ENCODE measurements at regions not wholly inside any gene's neighbourhood (a gene's known extent, or its start where the extent isn't known, plus 50 kb on each side); places are given as distances from the start of the nearest gene placed in this dataset.

DNA sequence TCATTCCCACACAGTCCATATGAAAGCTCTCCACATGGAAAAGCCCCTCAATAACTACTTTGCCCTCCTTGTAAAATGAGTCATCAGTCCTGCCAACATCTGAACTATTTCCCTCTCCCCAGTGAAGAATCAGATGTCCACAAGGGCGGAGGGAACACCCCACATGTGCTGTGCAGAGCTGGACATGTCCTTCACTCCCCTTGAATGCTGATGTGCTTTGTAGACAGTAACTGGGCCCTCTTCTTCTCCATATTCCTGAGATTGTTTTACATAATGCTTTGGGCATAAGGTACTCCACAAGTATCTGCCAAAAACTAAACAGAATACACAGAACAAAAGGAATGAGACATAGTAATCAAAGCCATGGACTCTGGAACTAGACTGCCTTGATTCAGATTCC is 879.4 kb downstream of the BCL11A start:
- Histone ChIP-seq H2AFZ (ENCODE audit: low read length) (no peak overlapping the region), H3K9ac (ENCODE audit: low read length) (no peak overlapping the region), H3K9me2 (ENCODE audit: low read depth, low read length) (no peaks in the 10 kb centered on the region), H3K27ac (ENCODE audit: low read depth, low read length, poor library complexity, severe bottlenecking) (no peak overlapping the region), H3K4me2 (ENCODE audit: low read length) (no peak overlapping the region), H3K4me3 (ENCODE audit: low read depth, low read length, poor library complexity, severe bottlenecking) (no peak overlapping the region), H4K20me1 (ENCODE audit: insufficient read depth, low read length) (no peaks in the 10 kb centered on the region), H3K27me3 (ENCODE audit: insufficient read depth, low read length) (no peaks in the 10 kb centered on the region), H3K36me3 (ENCODE audit: insufficient read depth, low read length) (no peaks in the 10 kb centered on the region), H3F3A (ENCODE audit: insufficient read depth, low read length) (no peaks in the 10 kb centered on the region), H3K9me3 (ENCODE audit: low read length) (no peaks in the 10 kb centered on the region), H3K4me1 (ENCODE audit: insufficient read depth, low read length, severe bottlenecking) (no peaks in the 10 kb centered on the region), H3K79me2 (ENCODE audit: insufficient read depth, low read length) (no peaks in the 10 kb centered on the region)
- TF ChIP-seq, protein P1, sequence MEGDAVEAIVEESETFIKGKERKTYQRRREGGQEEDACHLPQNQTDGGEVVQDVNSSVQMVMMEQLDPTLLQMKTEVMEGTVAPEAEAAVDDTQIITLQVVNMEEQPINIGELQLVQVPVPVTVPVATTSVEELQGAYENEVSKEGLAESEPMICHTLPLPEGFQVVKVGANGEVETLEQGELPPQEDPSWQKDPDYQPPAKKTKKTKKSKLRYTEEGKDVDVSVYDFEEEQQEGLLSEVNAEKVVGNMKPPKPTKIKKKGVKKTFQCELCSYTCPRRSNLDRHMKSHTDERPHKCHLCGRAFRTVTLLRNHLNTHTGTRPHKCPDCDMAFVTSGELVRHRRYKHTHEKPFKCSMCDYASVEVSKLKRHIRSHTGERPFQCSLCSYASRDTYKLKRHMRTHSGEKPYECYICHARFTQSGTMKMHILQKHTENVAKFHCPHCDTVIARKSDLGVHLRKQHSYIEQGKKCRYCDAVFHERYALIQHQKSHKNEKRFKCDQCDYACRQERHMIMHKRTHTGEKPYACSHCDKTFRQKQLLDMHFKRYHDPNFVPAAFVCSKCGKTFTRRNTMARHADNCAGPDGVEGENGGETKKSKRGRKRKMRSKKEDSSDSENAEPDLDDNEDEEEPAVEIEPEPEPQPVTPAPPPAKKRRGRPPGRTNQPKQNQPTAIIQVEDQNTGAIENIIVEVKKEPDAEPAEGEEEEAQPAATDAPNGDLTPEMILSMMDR (IDR thresholded peaks at IDR 0.05; ENCODE audit: low read length) = no peak
- no peak for TF ChIP-seq EZH2 (IDR thresholded peaks at IDR 0.05; ENCODE audit: borderline replicate concordance, low read length)

DNA sequence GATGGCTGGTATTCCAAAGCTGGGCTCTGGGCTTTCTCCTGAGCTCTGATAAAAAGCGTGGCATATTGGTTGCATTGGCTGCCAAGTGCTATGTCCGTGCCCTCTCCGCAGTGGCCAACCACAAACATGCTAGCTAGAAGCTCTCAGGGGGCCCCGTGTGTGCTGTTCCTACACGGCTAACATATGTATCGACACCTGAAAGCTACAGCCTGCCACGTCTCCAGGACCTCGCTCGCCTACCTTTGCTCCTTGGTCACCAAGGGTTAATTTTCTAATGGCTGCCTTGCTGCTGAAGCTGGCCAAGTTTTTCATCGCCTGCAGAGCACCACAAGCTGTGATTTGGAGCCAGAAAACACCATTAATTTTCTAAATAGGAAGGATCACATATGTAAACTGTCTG is 888.4 kb downstream of the BCL11A start:
- H3K4me1 ChIP-seq (ENCODE audit: insufficient read depth, low read length, severe bottlenecking) = no peaks in the 10 kb centered on the region
- no peaks in the 10 kb centered on the region for H3K79me2 ChIP-seq (ENCODE audit: insufficient read depth, low read length)
- H3K9me2 ChIP-seq (ENCODE audit: low read depth, low read length) = no peaks in the 10 kb centered on the region
- no peak overlapping the region for H2AFZ ChIP-seq (ENCODE audit: low read length)
- TF ChIP-seq EZH2 (IDR thresholded peaks at IDR 0.05; ENCODE audit: borderline replicate concordance, low read length) = no peak
- TF ChIP-seq, protein P1 (IDR thresholded peaks at IDR 0.05; ENCODE audit: low read length) = no peak
- H3K36me3 ChIP-seq (ENCODE audit: insufficient read depth, low read length) = no peaks in the 10 kb centered on the region
- no peak overlapping the region for H3K4me3 ChIP-seq (ENCODE audit: low read depth, low read length, poor library complexity, severe bottlenecking)
- no peaks in the 10 kb centered on the region for H3K27me3 ChIP-seq (ENCODE audit: insufficient read depth, low read length)
- no peaks in the 10 kb centered on the region for H4K20me1 ChIP-seq (ENCODE audit: insufficient read depth, low read length)
- H3K4me2 ChIP-seq (ENCODE audit: low read length) = no peak overlapping the region
- no peak overlapping the region for H3K9ac ChIP-seq (ENCODE audit: low read length)
- H3F3A ChIP-seq (ENCODE audit: insufficient read depth, low read length) = no peaks in the 10 kb centered on the region
- H3K27ac ChIP-seq (ENCODE audit: low read depth, low read length, poor library complexity, severe bottlenecking) = no peak overlapping the region
- H3K9me3 ChIP-seq (ENCODE audit: low read length) = no peaks in the 10 kb centered on the region

DNA sequence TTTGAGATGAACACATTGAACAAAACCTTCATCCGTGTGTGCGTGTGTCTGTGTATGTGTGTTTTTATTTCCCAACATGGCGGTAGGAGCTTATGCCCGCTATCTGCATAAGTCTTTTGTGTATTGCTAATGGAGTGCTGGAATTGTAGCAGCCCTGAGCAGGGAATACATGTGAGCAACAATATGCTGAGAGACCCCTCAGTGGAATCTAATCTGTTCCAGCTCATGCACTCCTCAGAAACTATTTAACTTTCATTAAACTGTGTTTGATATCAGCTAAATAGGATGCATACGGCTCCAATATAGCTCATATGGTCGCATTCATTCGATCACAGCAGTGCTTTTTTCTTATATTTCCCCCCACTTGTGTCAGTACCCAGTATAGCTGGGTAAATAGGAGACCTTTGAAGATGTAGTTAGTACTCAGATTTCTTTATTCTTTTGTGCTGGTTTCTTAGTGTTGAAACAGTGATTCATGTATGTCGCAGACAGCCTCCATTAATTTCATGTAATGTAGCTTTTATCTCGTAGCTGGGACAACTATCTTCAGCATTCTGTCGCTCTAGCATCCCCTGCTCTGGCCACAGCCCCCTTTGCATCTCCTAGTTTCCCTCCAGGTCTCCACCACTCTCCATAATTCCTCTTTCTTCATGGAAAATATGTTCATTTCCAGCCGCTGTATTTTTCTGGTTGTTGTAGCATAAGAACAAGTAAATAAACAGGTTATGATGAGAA is 891.2 kb downstream of the BCL11A start:
- Histone ChIP-seq H3K9me2 (ENCODE audit: low read depth, low read length) (no peaks in the 10 kb centered on the region), H3K27me3 (ENCODE audit: insufficient read depth, low read length) (no peaks in the 10 kb centered on the region), H3K79me2 (ENCODE audit: insufficient read depth, low read length) (no peaks in the 10 kb centered on the region), H3K9ac (ENCODE audit: low read length) (no peak overlapping the region), H3F3A (ENCODE audit: insufficient read depth, low read length) (no peaks in the 10 kb centered on the region), H3K4me1 (ENCODE audit: insufficient read depth, low read length, severe bottlenecking) (no peaks in the 10 kb centered on the region), H4K20me1 (ENCODE audit: insufficient read depth, low read length) (no peaks in the 10 kb centered on the region), H3K4me2 (ENCODE audit: low read length) (no peak overlapping the region), H2AFZ (ENCODE audit: low read length) (no peak overlapping the region), H3K36me3 (ENCODE audit: insufficient read depth, low read length) (no peaks in the 10 kb centered on the region), H3K9me3 (ENCODE audit: low read length) (no peaks in the 10 kb centered on the region), H3K27ac (ENCODE audit: low read depth, low read length, poor library complexity, severe bottlenecking) (no peak overlapping the region), H3K4me3 (ENCODE audit: low read depth, low read length, poor library complexity, severe bottlenecking) (no peak overlapping the region)
- TF ChIP-seq, protein P1 (IDR thresholded peaks at IDR 0.05; ENCODE audit: low read length) = no peak
- TF ChIP-seq EZH2 (IDR thresholded peaks at IDR 0.05; ENCODE audit: borderline replicate concordance, low read length) = no peak

All from OCI-LY1 (cell line).